GM19238 (cell line): ENCODE measurements at regions not wholly inside any gene's neighbourhood (a gene's known extent, or its start where the extent isn't known, plus 50 kb on each side); places are given as distances from the start of the nearest gene placed in this dataset.

Experiments used
- DNase-seq: peaks from one replicate; pipeline ENCODE4 v3.0.0; 2011; ENCODE audit warnings: low spot score; ENCODE audit not compliant: insufficient read length

DNA sequence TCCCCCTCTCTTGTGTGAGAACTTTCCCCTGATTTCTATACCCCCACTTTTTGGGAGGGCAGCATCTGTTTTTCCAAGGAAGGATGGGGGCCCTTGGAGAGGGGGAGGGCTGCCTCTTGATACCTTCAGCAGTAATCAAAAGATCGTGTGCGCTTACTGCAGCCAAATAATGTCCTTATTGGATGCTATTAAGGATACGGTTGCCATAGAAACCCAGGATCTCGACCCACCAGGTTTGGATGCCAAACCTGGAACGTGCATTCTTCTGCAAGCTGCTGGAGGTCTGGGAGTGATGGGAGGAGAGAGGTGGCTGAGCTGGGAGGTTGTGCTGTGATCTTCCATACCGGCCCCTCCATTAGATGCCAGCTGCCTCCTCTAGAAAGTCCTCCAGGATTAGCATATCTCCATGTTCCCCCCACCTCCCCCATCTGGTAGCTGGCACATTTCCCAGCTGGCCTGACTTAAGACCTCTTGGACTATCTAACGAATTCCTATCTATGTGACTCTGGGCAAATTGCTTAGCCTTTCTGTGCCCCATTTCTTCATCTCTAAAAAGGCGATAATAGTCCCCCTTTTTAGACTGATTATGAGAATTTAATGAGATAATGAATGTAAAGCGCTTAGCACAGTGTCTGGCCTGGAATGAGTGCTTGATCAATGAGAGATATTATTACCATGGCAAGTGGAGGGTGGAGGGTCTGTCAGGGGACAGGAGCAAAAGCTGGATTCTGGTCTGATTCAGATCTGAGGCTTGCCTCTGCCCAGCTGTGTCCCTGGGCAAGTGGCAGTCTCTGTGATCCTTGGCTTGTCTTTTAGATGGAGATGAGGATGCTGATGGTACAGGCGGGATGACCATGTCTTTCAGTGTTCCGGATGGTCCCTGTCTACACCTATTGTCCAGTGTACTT is 78.5 kb upstream of the PCBD1 start:
- no peak for DNase-seq

DNA sequence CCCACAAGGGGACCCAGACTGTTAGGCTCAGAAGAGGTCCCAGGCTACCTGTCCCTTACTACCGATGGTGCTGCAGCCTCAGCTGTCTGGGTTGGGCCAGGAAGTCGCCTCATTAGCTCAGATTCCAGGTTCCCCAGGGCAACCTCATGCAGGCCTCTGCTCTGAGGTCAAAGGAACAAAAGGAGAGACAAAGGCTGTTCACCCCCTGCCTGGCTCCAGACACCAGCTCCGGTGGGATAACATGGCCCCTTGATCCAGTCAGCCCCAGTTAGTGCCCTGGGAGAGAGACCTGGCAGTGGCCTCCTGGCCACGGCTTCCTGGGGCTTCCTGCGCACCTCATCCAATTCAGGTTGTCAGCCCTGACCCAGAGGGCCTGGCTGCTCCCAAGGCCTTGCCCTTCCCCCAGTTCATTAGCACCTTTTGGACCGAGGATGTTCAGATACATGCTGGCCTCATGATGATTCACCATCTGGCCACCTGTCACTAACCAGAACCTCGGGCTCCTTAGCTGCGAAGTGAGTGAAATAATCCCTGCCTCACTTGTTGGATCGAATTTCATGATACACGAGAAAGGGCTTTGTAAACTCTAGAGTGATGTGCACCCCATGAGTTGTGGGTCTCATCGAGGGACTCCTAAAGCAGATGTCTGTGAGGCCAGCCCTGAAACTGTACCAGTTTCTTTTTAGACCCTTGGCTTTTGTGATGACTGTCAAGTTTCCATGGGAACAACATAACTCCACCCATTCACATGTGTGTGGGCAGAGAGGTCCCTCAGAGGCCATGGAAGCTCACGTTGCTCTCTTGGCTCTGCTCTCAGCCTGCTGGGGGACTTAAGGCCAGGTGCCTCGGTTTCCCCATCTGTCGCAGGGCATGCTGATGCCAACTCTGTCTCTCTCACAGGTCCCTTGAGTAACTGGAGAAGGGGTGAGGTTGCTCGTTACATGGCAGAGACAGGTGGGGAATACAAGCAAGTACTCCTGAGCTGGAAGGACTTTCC is 79.5 kb upstream of the PCBD1 start:
- DNase-seq, result peak; percentile 35

DNA sequence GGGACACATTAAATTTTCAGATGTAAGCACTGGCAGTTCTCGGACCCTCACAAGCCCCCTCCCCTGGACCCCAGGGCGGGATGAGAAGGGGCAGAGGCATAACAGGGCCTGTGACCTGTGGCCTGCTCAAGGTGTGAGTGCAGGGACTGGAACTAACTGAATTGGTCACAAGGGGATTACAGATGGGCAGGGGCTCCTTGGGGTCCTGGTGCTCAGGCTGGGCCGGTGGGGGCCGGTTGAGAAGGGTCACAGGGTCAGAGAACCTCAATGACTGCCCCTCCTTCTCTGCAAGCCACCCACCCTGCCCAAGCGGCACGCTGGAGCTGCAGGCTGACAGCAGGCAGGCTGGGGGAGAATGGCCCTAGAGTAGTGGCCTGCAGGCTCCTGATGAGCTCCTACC is 80.8 kb upstream of the PCBD1 start:
- DNase-seq, result no peak

DNA sequence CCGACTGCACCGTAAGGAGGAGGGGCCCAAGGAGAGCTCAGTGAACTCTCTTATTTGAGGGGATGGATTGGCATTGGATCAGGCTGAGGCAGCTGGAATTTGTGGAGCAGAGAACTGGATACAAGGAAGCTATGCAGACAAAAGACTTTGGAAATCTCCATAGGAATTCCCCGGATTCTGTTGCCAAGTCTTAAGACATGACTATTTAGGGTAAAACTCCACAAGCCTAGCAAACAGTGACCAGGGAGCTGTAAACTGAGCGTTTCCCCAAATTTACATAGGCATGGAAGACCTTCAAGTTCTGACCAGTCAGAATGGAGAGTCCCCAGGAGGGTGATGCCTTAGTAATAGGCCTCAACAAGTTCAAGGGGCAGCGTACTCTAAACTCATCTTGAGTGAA is 82.5 kb upstream of the PCBD1 start:
- no peak for DNase-seq

DNA sequence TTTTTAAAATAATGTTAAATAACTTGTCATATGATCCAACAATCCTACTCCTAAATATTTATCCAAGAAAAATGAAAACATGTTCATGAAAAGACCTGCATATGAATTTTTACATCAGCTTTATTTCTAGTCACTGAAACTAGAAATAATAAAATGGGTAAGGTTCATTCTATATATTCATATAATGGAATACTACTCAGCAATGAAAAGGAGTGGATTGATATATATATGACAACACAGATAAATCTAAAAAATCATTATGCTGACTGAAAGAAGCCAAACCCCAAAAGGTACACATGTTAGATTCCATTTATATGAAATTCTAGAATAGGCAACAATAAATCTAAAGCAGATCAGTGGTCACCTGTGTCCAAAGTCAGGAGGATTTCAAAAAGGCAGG is 84.9 kb upstream of the PCBD1 start:
- no peak for DNase-seq

DNA sequence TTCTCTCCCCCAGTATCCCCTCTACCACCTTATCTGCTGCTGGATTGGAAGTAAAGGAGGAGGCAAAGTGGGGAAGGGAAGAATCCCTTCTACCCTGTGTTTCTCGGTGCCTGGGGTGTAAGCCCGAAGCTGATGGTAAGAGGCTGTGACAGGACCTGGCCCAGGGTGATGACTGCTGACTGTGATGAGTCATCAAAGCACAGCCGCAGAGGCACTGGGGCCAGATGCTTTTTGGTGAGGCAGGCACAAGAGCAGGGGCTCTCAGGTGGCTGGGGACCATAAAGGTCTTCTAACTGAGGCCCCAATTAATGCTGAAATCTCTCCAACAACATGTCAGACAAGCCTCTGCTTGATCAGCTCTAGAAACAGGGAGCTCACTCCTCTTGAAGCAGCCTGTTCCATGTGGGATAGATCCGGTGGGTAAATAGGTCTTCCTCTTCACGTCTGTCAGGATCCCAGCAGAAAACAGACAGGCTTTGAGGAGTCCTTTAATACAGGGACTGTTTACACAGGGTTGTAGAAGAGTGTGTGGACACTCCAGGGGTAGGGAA is 86.1 kb upstream of the PCBD1 start:
- no peak for DNase-seq

DNA sequence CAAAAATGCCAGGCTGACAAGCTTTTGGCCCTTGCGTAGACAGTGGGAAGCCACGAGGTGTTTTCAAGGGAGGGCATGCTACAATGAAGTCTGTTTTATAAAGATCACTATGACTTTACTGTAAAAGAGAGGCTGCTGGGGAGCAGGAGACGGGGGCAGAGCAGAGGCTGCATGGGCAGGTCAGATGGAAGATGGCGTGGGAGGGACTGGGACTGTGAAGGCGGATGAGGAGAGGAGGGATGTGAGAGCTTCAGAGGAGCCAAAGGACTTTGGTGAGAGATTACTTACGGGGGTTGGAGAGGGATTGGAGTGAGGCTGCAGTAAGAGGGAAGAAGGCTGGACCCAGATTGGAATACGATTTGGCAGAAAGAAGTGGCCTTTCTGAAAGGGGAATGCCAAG is 86.6 kb upstream of the PCBD1 start:
- no peak for DNase-seq

DNA sequence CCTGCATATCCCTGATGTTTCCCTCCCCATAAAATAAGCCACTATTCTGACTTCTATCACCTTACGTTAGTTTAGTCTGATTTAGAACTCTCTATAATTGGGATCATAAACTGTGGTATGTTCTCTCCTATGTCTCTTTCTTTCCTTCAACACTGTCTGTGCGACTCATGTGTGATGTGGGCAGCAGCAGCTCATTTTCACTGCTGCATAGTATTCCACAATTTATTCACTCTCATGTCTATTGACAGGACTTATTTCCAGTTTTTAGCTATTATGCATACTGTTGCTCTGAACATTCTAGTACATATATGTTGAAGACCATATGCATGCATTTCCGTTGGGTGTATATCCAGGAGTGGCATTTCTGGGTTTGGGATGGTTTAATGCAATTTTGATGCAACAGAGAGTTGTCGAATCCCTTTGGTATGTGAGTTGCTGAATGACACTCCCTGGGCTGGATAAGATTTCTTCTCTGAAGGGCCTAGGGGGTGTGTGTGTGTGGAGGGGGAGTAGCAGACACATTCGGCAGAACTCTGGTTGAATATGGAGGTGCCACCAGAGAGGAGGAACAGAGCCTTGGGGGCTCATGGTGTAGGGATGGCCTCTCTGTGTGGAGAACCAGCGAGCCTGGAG is 87.8 kb upstream of the PCBD1 start:
- no peak for DNase-seq

DNA sequence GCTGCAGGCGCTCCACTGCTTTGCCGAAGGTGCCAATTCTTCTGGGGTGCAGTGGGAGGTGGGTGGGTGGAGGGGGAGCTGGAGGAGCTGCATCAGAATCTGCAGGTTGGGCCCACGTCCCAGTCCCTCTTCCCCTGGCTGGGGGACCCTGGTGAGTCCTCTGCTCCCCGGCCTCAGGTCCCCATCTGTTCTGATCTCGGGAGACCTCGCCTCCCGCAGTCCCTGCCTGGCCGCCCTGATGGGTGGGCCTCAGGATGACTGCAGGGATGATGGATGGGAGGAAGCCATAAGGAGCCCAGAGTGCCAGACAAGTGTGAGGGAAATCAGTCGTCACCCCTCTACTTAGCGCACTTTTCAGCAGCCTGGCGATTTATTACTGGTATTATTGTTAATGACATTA is 89.3 kb upstream of the PCBD1 start:
- DNase-seq, result no peak

DNA sequence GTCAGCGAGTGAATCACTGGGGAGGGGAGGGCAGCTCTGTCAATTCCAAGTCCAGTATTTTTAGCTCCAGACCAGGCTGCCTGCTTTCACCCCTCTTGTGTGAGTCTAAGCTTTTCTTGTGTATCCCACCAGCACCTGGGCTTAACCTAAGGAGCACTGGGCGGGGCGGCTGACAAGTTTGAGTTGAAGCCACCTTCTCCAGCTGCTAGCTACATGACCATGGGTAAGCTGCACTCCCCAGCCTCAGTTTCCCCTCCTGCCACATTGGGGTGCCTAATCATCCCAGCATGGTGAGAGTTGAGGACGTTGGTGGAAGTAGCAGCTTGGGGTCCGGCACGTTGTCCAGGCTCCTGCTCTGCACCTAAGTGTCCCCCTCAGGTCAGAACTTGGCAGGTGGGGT is 89.8 kb upstream of the PCBD1 start:
- DNase-seq, result no peak

DNA sequence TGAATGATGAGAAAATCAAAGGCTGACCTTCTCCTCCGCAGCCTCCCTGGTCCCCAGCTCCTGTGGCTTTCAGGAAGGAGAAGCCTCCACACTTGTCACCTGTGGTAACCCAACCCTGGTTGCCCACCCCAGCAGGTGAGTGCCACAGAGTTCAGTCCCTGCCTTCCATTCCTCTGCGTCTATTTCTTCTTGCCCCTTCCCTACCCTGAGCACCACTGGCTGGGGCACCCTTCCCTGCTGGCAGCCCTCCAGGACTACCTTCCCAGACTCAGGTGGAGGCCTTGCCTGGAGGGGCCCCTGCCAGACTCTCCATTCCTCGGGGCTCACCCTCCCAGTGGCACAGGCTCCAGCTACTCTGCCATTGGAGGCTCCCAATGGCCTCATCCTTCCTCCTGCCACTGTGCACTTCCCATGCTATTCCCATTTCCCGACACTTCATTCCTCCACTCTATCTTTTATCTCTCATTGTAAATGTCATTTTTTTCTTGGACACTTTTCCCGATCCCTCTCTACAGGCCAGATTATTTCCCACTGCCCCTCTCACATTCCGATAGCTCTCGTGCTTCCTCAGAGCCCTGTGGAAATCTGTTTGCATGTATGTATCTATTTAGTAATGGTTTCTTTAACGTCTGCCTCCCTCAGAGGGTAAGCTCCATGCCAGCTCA is 90.6 kb upstream of the PCBD1 start:
- DNase-seq, result no peak

DNA sequence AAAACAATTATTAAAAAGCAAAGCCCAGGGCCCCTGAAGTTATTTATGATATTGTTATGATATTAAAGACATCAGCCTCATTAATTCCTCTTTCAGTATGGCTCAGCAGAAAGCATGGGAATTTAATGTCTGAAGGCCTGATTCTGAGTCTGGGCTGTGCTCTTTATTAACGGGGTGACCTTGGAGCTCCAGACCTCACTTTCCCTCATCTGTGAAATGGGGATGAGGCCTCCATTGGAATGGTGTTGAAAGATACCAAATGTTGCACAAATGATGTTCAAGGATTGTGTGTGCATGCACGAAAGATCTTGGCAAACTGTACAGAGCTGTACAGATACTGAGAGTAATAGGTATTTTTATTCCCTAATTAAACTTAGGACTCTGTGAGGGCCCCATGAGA is 92.3 kb upstream of the PCBD1 start:
- DNase-seq, result no peak

DNA sequence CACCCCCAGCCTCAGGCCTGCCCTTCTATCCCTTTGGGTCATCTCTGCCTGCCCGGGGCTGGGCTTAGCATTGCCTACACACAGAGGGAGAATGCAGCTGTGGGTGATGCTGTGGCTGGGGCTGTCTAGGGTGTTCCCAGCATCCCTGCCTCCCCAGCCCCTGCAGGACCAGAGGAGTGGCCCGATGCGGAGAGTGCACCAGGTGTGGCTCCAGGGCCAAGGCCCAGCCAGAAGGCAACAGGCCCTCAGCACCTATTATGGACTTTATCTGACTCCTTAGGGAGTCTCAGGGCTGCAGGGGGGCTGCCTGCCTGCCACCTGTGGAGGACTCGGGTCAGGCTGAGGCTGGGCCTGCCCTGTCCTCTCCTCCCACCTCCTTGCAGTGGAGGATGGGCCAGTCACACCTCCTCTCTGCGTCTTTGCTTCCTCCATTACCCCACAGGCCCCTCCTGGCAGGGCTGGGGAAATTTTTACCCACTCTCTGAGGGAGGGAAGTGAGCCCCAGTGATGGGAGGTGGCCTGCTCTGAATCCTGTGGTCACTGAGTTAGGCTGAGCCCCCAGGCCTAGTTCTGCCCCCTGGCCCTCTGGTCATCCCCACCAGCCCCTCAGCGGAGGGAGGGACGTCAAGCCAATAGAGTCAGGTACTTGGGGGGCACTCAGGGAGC is 92.9 kb upstream of the PCBD1 start:
- DNase-seq, result no peak

DNA sequence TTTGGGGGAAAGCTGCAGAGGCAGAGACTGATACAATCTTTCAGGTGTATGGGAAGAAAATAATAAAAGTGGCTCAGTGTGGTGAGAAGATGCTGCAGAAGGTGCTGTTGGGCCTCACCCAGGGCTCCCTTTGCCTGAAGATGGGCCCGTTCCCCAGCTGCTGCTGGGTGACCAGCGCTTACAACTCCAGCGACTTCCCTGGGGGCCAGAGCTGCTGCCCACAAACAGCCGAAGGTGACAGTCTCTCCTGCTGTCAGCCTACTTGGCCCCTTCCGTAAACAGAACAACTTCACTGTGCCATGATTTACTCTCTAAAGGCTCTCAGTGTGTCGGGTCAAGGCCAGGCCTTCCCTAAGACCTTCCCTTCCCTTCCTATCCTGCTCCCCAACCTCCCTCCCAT is 93.6 kb upstream of the PCBD1 start:
- DNase-seq, result no peak

DNA sequence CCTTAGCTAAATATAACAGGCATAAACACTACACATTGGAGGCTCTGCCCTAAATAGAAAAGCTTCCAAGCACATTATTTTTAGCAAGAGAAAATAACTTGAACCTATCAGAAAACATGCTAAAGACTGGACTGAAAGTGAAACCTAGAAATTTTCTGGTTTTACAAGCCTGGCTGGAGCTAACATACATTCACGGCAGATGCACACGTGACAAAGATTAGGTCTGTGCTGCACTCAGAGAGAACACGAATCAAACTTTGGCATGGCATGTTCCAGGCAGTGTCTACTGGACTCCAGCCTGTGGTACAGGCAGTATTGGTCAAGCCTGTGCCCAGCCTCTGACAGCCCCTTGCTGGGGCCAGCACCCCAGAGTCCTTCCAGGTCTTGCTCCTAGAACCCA is 94.1 kb upstream of the PCBD1 start:
- peak; percentile 46 for DNase-seq

DNA sequence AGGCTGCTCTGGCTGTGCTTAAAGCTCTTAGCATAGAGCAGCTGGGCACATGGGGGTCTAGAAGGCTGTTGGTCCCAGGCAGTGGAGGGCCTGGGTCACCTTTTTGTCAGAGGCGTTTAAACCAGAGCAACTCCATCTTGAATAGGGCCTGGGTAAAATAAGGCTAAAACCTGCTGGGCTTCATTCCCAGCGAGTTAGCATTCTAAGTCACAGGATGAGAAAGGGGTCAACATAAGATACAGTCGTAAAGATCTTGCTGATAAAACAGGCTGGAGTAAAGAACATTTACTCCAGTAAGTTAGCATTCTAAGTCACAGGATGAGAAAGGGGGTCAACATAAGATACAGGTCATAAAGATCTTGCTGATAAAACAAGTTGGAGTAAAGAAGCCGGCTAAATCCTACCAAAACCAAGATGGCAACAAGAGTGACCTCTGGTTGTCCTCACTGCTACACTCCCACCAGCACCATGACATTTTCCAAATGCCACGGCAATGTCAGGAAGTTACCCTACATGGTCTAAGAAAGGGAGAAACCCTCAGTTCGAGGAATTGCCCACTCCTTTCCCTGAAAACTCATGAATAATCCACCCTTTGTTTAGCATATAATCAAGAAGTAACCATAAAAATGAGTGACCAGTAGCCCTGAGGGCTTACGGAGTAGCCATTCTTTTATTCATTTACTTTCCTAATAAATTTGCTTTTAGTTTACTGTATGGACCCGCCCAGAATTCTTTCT is 96.8 kb upstream of the PCBD1 start:
- no peak for DNase-seq

DNA sequence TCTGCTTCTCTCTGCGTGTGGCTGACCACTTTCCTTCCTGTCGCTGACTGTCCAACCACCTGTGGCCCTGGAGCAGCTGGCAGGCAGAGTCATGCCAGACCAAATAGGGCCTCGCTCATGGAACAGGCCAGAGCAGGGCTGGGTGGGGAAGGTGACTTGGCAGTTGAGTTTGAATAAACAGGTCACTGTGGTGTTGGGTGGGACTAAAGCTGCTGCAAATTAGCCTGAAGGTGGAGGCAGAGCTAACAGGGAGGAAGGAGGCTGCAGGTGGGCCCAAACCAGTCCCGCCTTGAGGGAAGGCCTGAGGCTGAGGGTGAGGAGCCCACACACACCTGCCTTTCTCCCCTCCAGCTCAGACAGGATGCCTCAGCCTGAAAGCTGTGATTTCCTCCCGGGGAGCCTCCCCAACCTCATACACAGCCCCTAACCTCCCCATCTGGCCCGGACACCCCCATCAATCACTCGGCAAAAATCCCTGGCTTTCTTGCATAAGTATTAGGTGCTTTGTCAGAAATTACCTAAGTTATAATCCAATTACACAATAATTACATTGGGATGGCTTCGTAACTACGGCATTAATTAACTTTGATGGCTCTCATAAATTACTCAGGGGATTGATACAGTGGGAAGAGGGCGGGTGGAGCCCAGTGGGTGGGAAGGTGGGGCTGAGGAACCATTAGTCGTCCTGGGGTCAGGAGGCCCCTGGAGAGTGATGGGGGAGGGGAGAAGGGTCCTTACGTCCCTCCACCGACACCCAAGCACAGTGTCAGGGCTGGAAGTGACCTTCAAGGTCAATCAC is 97.7 kb upstream of the PCBD1 start:
- DNase-seq, result no peak

DNA sequence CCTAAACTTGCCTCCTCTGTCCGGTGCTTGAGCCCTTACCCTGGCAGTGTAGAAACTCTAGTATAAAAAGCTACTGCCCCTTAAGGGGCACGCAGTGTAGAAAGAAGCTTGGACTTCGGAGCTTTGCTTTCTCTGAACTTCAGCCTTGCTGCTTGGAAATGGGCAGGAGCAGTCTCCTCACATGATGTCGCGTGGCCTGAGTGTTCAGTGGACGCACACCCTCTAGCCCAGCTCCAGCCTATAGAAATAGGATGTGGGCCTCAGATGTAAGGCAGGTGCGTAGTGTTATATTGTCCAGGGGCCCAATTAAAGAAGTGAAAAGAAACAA is 98.2 kb upstream of the PCBD1 start:
- no peak for DNase-seq
